ENCODE measurements at regions not wholly inside any gene's neighbourhood (a gene's known extent, or its start where the extent isn't known, plus 50 kb on each side); places are given as distances from the start of the nearest gene placed in this dataset.

DNA sequence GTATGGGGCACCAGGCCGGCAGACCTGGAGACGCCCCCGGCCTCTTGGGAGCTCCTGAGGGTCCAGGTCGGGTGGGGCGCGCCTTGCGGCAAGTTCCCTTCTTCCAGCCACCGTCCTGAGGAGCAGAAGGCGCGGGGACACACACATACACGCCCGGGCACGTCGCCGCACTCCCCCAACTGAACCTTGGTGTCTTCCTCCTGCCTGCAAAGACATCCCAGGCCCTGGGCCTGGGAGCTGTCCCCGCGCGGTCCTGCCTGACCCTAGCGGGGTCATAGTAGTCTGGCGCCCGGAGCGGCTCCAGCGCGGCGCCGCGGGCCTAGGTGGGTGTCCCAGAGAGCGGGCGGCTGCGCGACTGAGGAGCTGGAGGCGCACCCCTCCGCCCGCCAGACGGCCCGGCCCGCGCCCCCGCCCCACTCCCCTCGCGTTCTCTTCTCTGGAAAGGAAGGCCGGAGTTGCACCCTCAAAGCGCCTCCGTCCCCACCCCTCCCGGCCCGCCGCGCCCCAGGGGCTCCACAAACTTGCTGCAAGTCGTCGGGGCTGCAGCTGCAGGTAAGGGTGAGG, 185.9 kb upstream of the LINGO1 start:
- peak in 1 of 3 experiments; percentile 64 for DNase-seq

GRCh38 chr15:77817434-77817833, 184.7 kb upstream of the LINGO1 start:
- DNase-seq, result peak in 1 of 3 experiments; percentile 22

DNA sequence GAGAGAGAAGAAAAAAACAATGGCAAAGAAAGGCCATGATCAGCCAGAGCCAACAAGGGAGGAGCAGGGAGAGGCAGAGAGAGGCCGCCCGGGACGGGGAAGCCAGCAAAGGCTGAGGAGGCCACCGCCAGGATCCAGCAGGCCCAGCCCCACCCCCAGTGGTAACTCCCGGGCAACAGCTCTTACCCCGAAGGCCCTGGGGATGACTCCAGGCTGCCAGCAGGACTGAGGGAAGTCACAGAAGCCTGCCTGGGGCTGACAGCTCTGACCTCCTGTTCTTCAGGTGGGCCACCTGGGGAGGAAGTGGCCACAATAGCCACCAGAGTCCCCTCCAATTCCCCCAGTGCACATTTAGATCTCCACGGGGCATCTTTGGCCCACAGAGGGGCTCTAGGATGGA, 184.3 kb upstream of the LINGO1 start:
- DNase-seq, result peak in 1 of 3 experiments; percentile 24

- DNase-seq, result no peak
Measured at GRCh38 chr15:77815015-77815414, 182.3 kb upstream of the LINGO1 start.

DNA sequence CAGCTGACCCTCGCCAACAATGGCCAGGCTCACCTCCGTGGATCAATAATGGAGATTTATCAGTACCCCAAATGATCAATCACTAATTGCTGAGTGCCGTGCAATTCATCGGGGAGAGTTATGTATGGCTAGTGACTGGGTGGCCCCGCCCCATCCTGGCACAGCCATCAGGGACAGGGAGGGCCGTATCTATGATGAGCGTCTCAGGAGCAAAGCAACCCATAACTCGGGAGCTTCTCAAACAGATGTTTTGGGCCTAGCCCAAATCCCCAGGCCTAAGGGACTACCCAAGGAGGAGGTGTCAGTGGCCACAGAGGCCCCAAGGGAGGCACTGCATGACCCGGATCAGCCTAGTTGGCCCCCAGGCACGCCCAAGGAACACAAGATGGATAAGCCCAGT, 180.0 kb upstream of the LINGO1 start:
- no peak for DNase-seq

- no peak for DNase-seq
Measured at GRCh38 chr15:77811270-77811669, 178.6 kb upstream of the LINGO1 start.

- DNase-seq, result peak; percentile 3 to 44 (median 22)
Measured at GRCh38 chr15:77810130-77810571, 177.4 kb upstream of the LINGO1 start.

DNA sequence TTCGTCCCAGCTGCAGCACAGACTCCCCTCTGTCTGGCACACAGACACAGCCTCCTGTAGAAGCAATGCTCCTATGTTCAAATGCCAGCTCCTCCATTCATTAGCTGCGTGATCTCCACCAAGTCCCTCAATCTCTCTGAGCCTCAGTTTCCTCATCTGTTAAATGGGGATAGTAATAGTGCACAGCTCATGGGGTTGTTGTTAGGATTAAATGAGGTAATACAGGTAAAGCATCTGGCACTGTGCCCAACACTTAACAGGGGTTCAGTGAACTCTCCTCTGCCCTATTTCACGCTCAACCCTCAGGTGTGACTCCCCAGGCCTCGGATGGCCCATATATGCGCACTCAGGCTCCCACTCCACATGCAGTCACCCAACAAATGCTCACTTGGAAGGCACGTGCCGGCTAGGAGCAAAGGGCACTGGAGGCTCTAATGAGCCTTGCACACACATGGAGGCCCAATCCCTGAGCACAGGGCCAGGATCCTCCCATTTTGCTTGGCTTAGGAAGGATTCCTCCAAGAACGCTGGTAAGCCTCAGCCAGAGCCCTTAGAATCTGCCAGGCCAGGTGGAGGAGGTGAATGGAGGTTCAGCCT, 176.0 kb upstream of the LINGO1 start:
- DNase-seq, result no peak

- no peak for DNase-seq
Measured at GRCh38 chr15:77808075-77808474, 175.4 kb upstream of the LINGO1 start.

DNA sequence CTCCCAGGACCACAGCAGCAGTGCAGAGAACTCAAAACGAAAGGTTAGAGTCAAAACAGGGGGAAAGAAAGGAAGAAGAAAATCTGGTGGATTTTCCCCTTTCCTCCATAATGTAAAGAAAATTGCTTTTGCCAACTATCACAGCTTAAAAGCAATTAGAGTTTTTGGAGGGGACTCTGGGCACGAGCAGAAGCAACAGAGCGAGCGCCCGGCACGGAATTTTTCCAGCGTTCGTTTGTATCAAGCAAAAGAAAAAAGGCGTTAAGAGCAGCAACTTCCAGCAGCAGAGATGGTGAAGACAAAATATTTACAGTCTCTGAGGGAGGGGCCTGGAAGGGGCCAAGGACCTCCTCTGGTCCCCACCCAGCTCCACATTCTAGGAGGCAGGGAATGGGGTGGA, 174.9 kb upstream of the LINGO1 start:
- no peak for DNase-seq

DNA sequence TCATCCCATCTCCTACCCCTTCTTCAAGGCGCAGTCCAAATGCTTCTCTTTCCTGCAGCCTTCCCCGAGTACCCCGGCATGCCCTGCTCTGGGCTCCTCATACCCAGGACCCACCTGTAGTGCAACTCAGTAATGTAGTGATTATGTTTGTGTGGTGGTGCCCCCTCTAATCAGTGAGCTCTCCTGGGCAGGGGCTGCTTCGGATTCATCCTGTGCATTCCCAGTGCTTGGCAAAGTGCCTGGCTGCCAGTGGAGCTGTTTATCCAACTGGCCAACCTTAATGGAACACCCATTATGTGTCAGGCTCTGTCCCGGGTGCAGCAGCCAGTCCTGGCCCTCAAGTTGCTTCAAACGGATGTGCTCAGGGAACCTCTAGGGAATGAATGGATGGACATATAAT, 174.4 kb upstream of the LINGO1 start:
- DNase-seq, result no peak

DNA sequence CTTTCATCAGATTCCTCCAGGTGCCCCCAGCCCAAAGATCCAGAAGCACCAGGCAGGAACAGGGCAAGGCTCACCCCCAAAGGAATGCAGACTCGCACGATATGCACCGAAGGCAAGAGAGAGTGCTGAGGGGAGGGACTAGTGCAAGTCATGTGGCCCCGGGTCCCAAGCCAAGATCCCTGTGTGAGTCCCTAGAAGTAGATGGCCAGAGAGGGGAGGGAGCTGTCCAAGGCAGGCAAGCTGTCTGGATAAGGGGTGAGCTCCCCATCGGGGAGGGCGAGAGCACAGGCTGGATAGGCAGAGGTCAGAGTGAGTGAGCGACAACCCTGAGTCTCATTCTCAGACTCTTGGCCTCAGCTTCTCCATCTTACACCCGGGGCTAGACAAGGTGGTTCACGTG, 171.5 kb upstream of the LINGO1 start:
- DNase-seq, result no peak

- no peak for DNase-seq
Measured at GRCh38 chr15:77803487-77803886, 170.8 kb upstream of the LINGO1 start.

DNA sequence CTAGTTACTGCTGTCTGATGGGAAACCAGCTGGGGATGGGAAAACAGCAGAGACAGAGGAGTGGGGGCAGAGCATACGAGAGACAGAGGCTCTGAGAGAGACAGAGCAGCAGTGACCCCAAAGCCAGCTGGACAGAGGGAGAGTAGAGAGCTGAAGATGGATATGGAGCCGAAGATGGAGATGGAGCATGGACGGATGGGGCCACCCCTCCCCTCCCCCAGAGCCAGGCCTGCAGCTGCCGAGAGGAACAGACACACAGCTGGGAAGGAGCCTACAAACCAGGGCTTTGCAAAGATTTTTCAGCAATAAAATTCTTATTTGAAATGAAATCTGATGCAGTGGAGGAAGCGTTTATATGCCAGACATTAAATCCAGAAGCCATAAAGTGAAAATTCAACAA, 167.6 kb upstream of the LINGO1 start:
- DNase-seq, result no peak

DNA sequence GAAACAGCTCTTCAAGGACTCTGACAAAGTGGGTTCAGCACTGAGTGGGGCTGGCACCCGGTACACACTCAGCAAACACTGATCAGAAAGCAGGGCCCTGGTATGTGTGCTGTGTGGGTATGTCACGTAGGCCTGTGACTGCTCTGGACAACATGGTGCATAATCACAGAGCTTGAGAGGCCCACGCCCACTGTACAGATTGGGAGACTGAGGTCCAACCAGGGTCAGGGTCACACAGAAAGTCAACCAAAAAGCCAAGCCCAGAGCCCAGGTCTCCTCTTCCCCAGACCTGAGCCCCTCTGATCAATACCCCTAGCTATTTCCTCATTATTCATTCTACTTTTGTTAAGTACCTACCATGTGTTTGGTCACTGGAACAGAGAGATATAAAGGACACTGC, 166.1 kb upstream of the LINGO1 start:
- DNase-seq, result no peak

- DNase-seq, result no peak
Measured at GRCh38 chr15:77798151-77798835, 165.6 kb upstream of the LINGO1 start.

DNA sequence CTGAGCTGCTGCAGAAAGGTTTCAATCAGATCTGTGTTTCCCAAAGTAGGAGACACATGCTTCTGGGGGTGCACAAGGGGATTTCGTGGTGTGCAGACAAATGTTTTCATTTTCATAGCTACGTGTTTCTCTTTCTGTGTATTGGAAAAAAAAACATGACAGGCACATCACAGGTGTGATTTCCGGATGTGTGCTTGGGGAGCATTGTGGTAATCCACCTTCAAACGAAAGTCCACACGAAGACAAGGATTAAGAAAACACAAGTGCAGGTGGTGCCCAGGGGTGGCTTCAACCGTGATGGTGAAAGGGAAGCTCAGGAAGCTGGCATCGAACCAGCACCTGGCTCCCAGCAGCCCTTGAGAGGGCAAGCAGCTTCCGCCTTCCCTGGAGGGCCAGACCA, 164.6 kb upstream of the LINGO1 start:
- DNase-seq, result peak in 2 of 3 experiments; percentile 18 to 31

GRCh38 chr15:77796046-77796729, 163.5 kb upstream of the LINGO1 start:
- no peak for DNase-seq

GRCh38 chr15:77795446-77795845, 162.7 kb upstream of the LINGO1 start:
- DNase-seq, result no peak

GRCh38 chr15:77791941-77792340, 159.2 kb upstream of the LINGO1 start:
- no peak for DNase-seq

- no peak for DNase-seq
Measured at GRCh38 chr15:77790481-77790880, 157.8 kb upstream of the LINGO1 start.

DNA sequence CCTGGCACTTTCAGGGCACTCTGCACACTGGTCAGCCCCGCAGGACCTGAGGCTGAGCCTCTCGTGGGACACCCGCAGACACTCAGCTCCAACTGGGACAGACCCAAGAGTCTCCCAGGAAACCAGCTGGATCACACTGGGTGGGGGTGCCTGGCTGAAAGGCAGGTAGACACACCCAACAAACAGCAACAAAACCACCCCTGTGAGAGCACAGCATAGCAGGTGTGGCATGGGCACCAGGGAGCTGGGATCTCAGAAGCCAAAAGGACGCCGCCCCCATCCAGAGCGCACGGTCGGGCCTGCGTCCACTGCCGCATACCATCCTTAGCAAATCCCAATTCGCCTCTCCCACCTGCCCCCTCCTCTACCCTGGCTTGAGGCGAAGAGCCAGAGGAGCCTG, 154.2 kb upstream of the LINGO1 start:
- peak in 2 of 3 experiments; percentile 44 to 60 for DNase-seq

DNA sequence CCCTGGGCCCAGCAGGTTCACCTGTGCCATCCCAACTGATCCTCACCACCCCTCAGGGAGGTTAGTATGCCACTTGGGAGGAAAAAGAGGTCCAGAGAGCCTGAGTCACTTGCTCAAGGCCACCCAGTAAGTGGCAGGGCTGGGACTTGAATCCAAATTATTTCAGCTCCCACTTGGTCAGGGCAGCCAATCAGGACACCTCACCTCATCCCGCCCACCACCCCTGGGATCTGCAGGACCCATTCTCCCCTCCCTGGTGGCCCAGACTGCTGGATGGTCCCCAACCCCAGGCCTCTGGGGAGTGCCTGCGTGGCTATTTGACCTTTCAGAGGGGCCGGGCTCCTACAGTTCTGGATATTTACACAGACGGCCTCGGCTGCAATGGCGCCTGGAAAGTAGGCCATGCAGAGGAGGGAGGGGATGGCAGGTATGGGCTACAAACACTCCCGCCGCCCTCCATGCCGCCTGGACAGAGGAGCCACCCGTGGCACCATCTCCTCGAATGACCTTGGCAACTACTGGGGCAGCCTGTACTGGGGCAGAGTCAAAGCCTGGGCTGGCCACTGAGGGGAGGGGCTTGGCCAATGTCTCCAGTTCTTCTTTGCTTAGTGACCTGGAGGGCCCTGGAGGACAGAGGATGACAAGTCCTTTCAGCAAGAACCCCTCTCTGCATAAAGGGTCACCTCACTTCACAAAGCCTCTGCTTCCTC, 153.6 kb upstream of the LINGO1 start:
- no peak for DNase-seq
